MM.1S (cell line): ENCODE measurements at regions not wholly inside any gene's neighbourhood (a gene's known extent, or its start where the extent isn't known, plus 50 kb on each side); places are given as distances from the start of the nearest gene placed in this dataset.

Source experiments
- CTCF ChIP-seq: fragments of 300-600 bp; sonication (generic); IDR thresholded peaks from 2 replicates; pipeline ENCODE4 v1.5.1; 2016; ENCODE audit warnings: antibody characterized with exemption, low read length, mixed read lengths
- EZH2 ChIP-seq: fragments of 300-600 bp; sonication (generic); optimal IDR thresholded peaks from 2 replicates; pipeline ENCODE3; 2017; ENCODE audit warnings: low read depth, mild to moderate bottlenecking, antibody characterized with exemption, low read length, mixed read lengths
- EZH2phosphoT487 ChIP-seq: fragments of 300-600 bp; sonication (generic); IDR thresholded peaks from 2 replicates; pipeline ENCODE4 v1.6.1; 2018; ENCODE audit warnings: antibody characterized with exemption, low read length

DNA sequence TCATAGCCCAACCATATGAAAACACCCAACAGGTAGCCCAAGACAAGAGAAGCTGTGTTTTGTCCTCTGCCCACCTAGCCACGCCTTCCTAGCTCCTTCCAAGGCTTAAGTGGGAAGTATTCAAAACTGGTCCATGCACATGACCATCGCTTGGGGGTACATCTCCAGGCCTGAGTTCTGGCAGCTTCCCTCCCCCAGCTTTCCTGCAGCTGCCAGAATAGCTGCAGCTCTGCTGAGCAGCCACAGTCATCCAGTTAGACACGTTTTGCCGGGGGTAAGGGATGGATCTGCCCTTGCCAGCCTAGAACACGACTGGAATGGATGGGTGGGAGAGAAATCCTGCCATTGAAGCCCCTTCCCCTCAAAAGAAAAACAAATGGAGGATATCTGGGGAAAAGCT, 166.8 kb downstream of the NRP2 start:
- TF ChIP-seq CTCF, result no peak
- no peak for TF ChIP-seq EZH2
- no peak for TF ChIP-seq EZH2phosphoT487
